Right atrium auricular region (tissue), 2 donors: ENCODE measurements at regions not wholly inside any gene's neighbourhood (a gene's known extent, or its start where the extent isn't known, plus 50 kb on each side); places are given as distances from the start of the nearest gene placed in this dataset.

ENCODE experiments used
- DNase-seq: peaks from one replicate; pipeline ENCODE4 v3.0.0-alpha.2; 2019; ENCODE audit warnings: low spot score
- H3K27ac ChIP-seq, 2 donors: fragments of 200-600 bp; sonication (generic); 1 replicate in 1 of 2; 2 replicates in 1 of 2; pipeline ENCODE4 v1.5.1; 2016 to 2019
- H3K27me3 ChIP-seq, 2 donors: fragments of 200-600 bp; sonication (generic); one replicate each; pipeline versions ENCODE4 v1.5.1 to v1.6.0; 2017 to 2019
- H3K36me3 ChIP-seq: fragments of 200-600 bp; sonication (generic); one replicate; pipeline ENCODE4 v1.5.1; 2016
- H3K4me1 ChIP-seq, 2 donors: fragments of 200-600 bp; sonication (generic); one replicate each; pipeline versions ENCODE4 v1.5.1 to v1.6.0; 2017 to 2019
- H3K4me3 ChIP-seq, 2 donors: fragments of 200-600 bp; sonication (generic); 1 replicate in 1 of 2; 2 replicates in 1 of 2; pipeline ENCODE4 v1.5.1; 2017 to 2019; ENCODE audit warnings: mild to moderate bottlenecking in 1 of 2, moderate library complexity in 1 of 2
- H3K9me3 ChIP-seq, 2 donors: fragments of 200-600 bp; sonication (generic); one replicate each; pipeline ENCODE4 v1.5.1; 2019
- TF ChIP-seq, protein P1 (sequence below), 2 donors: fragments of 200-600 bp; sonication (generic); IDR thresholded peaks; one replicate each; pipeline ENCODE4 v1.5.1; 2019; ENCODE audit warnings: antibody characterized with exemption in 2 of 2

DNA sequence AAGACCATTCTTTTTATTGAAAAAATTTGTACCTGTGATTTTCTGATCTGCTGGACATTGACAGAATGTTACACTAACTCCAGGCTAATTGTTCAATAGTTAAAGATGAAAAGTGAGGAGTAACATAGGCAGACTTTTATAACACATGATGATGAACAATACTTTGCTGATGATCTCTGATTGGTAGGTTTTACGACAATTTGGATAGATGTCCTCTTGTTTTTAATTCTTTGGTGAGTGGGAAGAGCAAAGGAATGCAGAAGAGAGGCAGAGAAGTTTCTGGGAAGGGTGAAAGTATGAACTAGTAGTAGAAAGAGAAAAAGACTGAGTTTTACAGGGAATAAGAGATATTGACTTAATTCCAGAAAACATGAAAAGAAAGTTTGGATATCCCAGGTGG is 267.3 kb upstream of the HAND2 start:
- Histone ChIP-seq H3K9me3 (no peaks in the 10 kb centered on the region), H3K4me3 (no peak overlapping the region), H3K27me3 (no peaks in the 10 kb centered on the region), H3K36me3 (no peaks in the 10 kb centered on the region), H3K27ac (no peak overlapping the region), H3K4me1 (no peaks in the 10 kb centered on the region)
- no peak for DNase-seq
- TF ChIP-seq, protein P1, sequence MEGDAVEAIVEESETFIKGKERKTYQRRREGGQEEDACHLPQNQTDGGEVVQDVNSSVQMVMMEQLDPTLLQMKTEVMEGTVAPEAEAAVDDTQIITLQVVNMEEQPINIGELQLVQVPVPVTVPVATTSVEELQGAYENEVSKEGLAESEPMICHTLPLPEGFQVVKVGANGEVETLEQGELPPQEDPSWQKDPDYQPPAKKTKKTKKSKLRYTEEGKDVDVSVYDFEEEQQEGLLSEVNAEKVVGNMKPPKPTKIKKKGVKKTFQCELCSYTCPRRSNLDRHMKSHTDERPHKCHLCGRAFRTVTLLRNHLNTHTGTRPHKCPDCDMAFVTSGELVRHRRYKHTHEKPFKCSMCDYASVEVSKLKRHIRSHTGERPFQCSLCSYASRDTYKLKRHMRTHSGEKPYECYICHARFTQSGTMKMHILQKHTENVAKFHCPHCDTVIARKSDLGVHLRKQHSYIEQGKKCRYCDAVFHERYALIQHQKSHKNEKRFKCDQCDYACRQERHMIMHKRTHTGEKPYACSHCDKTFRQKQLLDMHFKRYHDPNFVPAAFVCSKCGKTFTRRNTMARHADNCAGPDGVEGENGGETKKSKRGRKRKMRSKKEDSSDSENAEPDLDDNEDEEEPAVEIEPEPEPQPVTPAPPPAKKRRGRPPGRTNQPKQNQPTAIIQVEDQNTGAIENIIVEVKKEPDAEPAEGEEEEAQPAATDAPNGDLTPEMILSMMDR (IDR thresholded peaks at IDR 0.05) = no peak

DNA sequence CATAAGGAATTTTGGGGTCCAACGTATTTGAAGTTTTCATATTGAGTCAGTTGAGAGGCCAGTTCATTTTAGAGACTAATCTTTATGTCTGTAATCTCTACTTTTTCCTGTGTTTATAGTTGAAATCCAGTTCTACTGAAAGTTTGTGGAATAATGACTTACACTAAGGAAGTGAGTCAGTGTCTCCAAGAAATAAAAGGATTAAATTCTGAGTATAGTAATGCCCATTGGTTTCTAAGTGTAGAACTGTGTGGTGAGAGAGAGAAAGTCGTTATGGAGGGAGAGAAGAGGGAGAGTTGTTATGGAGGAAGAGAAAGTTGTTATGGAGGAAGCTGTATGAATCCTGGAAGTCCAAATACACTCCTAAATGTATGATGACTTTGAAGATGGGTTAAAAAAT is 264.6 kb upstream of the HAND2 start:
- no peaks in the 10 kb centered on the region for H3K27me3 ChIP-seq
- H3K4me3 ChIP-seq = no peak overlapping the region
- H3K36me3 ChIP-seq = no peaks in the 10 kb centered on the region
- no peaks in the 10 kb centered on the region for H3K4me1 ChIP-seq
- H3K27ac ChIP-seq = no peak overlapping the region
- TF ChIP-seq, protein P1 (IDR thresholded peaks at IDR 0.05) = no peak
- H3K9me3 ChIP-seq = no peaks in the 10 kb centered on the region
- no peak for DNase-seq

DNA sequence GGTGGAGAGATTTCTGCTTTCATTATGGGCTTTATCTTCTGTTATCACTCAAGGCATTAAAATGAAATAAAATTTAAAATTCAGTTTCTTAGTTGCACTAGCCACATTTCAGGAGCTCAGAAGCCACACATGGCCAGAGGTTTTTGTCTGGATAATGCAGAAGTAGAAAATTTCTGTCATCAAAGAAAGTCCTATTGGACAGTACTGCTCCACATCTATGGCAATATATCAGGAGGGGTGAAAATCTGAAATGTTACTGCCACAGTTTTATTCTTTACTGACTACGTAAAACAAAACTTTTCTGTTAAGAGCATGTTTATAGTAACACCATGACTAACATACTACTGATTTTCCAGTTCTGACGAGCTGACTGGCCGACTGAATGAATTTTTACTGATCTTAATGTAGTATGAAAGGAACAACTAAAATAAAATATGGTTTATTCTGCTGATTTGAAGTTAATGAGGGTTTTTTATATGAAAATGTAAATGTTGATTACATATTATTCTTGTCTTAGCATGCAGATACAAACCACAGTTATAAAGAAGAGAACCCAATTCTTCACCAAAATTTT is 264.0 kb upstream of the HAND2 start:
- no peaks in the 10 kb centered on the region for H3K27me3 ChIP-seq
- H3K4me3 ChIP-seq = no peak overlapping the region
- no peaks in the 10 kb centered on the region for H3K36me3 ChIP-seq
- H3K9me3 ChIP-seq = no peaks in the 10 kb centered on the region
- TF ChIP-seq, protein P1 (IDR thresholded peaks at IDR 0.05) = no peak
- DNase-seq = no peak
- H3K4me1 ChIP-seq = no peaks in the 10 kb centered on the region
- no peak overlapping the region for H3K27ac ChIP-seq

DNA sequence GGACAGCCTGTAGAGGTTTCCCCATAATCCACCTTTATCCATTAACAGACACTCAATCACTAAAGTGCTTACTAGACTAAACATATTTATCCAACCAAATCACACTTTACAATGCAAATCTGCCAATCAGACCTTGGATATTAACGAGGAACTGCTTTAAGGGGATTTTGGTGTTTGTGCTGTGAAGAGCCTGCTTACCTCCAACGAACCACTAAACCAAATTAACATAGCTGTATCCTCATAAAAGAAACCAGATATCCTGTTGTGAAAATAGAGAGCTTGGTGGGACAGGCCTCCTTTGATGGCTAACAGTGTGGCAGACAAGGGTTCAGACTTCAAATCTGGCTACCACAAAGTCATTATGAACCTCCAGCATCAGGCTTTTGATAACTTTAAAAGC is 252.6 kb upstream of the HAND2 start:
- no peaks in the 10 kb centered on the region for H3K36me3 ChIP-seq
- TF ChIP-seq, protein P1 (IDR thresholded peaks at IDR 0.05) = no peak
- H3K27ac ChIP-seq = no peak overlapping the region
- H3K27me3 ChIP-seq = no peaks in the 10 kb centered on the region
- H3K9me3 ChIP-seq = no peaks in the 10 kb centered on the region
- no peak overlapping the region for H3K4me3 ChIP-seq
- no peak for DNase-seq
- no peaks in the 10 kb centered on the region for H3K4me1 ChIP-seq

- Histone ChIP-seq H3K27ac (no peak overlapping the region), H3K4me1 (no peaks in the 10 kb centered on the region), H3K9me3 (peaks cover 0 to 11% of the 10 kb centered on the region in 2 donors), H3K36me3 (no peaks in the 10 kb centered on the region), H3K27me3 (no peaks in the 10 kb centered on the region), H3K4me3 (no peak overlapping the region)
- TF ChIP-seq, protein P1 (IDR thresholded peaks at IDR 0.05) = no peak
- DNase-seq = no peak
Observed at GRCh38 chr4:173777921-173778320, 247.9 kb upstream of the HAND2 start.

DNA sequence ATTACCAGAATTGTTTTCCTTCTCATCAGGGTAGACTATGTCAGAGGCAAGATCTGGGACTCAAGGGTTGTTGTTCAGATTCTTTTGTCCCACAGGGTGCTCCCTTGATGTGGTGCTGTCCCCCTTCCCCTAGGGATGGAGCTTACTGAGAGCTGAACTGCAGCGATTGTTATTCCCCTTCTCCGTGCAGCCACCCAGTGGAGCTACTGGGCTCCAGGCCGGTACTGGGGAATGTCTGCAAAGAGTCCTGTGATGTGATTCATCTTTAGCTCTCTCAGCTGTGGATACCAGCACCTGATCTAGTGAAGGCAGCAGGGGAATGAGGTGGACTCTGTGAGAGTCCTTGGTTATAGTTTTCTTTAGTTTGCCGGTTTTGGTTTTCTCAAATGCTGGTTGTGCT is 247.4 kb upstream of the HAND2 start:
- H3K4me1 ChIP-seq = no peaks in the 10 kb centered on the region
- DNase-seq = no peak
- TF ChIP-seq, protein P1 (IDR thresholded peaks at IDR 0.05) = no peak

More for the DNA sequence above, 247.4 kb upstream of the HAND2 start:
- no peaks in the 10 kb centered on the region for H3K36me3 ChIP-seq
- no peak overlapping the region for H3K4me3 ChIP-seq
- no peak overlapping the region for H3K27ac ChIP-seq
- H3K27me3 ChIP-seq = no peaks in the 10 kb centered on the region
- peaks cover 0 to 11% of the 10 kb centered on the region in 2 donors for H3K9me3 ChIP-seq
